ENCODE measurements at regions not wholly inside any gene's neighbourhood (a gene's known extent, or its start where the extent isn't known, plus 50 kb on each side); places are given as distances from the start of the nearest gene placed in this dataset.

DNA sequence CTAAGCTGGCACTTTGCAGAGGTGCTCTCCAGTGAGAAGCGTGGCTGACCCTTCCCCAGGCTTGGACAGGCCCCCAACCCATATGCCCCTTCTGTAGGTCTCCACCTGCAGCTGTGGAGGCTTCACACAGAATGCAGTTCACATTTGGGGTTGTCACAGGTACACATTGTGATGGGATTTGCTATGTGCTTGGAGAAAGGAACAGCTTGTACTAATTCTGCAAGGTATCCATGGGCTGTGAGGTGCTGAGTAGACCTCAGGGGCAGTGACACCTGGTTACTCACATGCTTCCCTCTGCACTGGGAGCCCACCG, 188.9 kb downstream of the CXCL12 start:
- no peak for DNase-seq

DNA sequence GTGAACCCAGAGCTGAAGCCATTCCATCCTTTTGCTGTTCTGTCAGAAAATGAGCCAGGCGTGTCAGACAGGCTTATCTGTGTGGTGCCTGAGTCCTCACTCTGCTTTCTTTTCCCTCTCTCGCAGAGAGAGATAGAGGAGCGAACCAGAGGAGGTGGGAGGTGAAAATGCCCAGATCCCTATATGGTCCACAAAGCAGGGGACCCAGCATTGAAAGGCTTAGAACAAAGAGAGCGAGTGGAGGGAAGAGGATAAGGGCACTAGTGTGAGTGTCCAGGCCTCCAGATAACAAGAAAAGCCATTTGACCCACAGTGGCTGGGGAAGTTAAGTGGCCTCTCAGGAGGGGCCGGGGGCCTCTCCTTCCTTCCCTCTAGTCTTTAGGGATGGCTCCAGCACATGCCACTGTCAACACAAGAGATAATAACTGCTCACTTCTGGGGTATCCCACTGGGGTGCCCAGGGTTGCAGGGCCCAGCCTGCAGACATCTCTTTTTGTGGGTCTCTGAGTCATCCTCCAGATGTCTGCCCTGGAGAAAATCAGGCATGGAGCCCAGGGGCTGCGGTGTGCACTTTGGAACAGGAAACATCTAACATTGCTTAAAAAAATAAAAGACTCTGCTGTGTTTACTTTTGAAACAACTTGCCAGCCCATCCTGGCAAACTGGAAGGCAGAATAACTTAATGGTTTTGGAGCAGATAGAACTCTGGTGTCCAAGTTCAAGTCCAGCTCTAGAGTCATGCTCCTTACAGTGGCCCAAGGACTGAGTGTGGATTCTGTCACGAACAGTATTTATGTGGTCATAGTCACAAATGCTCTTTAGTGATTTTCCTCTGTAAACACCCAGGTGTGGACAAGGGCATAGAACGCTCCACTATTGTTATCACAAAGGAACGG, 189.5 kb downstream of the CXCL12 start:
- no peak for DNase-seq

DNA sequence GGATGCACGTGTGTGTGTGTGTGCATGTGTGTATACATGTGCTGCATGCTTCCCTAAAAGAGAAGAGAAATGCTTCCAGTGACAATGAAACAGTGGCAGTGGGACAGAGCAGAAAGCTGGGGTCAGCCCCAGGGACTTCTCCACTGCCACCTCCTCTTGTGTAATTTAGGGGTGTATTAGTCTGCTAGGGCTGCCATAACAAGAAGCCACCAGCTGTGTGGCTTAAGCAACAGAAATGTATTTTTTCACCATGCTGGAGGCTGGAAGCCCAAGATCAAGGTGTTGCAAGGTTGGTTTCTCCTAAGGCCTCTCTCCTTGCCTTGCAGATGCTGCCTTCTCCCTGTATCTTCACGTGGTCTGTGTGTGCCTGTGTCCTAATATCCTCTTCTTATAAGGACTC, 190.5 kb downstream of the CXCL12 start:
- DNase-seq: no peak

GRCh38 chr10:44193567-44194220, 191.2 kb downstream of the CXCL12 start:
- DNase-seq: no peak

- DNase-seq: no peak
Measured at GRCh38 chr10:44193166-44193565, 191.7 kb downstream of the CXCL12 start.

DNA sequence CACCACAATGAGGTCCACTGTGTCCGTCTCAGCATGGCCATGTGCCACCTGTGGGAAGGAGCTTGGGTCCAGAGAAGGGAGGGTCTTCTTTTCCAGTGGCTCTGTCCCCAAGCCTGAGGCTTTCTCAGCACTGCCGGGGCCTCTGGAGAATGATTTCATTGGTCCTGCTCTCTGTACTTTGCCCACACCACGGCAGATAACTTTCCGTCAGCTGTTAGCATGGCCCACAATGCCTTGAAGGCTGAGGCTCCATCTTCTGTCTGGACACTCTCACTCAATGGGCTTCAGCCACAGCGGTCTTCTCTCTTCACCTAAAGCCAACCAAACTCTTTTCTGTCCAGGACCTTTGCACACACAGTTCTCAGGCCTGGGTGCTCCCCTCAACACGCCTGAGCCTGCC, 192.5 kb downstream of the CXCL12 start:
- no peak for DNase-seq

DNA sequence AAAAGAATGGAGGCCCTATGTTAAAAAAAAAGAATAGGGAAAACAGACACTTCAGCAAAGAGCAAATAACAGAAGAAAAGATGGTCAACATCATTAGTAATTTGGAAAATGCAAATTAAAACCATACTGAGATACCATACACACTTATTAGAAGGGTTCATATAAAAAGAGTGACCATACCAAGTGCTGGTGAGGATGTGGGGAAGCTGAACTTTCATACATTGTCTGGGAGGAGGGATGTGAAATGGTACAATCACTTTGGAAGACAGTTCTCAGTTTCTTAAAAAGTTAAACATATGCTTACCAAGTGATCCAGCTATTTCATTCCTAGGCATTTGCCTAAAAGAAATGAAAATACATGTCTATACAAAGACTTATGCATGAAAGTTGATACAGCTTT, 194.4 kb downstream of the CXCL12 start:
- DNase-seq: no peak

DNA sequence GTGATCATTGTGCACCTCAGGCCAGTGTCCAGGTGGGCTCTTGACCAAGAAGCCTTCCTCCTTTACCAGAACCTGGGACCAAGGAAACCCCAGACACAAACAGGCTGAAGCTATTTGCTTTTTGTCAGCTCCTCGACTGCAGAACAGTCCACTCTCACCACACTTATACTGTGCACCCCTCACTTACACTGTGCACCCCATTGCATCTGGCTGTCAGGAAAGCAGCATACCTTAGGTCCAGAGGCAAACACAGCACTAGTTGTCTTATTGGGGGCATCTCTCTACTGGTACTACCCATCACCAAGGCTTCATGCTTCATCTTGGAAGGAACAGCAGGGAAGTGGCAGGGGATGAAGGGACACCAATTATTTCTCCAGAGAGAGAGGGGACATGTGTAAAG, 198.1 kb downstream of the CXCL12 start:
- no peak for DNase-seq

GRCh38 chr10:44186150-44186549, 198.7 kb downstream of the CXCL12 start:
- DNase-seq: no peak

DNA sequence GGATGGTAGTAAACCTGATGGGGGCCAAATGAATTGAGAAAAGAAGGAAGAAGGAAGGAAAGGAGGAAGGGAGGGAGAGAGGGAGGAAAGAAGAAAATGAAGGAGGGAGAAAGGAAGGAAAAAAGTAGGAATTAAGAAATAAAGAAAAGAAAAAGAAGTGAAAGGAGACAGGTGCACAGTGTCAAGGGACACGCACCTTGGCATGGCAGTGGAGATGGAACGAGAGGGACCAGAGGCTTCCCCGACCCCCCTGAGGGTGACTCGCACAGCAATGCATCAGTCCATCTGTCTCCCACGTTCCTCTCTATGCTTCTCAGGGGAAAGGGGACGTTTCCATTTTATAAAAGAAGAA, 199.6 kb downstream of the CXCL12 start:
- no peak for DNase-seq

DNA sequence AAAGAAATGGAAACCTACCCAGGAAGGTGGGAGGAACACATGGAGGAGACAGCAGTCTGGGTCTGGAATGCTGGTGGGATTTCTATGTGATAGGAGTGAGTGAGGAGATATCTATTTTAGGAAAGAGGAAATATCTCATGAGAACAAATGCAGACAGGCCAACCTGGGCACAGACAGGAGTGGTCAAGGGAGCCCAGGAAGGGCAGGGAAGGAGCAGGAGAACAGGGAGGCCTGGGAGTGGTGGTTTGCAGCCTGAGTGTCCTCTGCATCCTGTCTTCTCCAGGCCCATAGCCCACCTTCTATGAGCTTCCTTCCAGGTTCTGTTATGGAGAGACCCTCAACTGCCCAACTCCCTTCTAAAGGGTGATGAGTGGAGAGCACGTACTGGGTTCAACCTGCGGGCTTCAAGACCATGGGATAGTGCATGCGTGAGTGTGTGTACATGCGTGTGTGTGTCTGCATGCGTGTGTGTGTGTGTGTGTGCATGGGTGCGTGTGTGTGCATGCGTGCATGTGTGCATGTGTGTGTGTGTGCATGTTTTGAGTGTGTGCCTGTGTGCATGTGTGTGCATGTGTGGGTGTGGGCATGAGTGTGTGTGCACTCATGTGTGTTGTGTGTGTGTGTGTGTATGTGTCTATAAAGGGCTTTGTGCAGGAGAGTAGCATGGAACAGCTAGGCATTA, 200.1 kb downstream of the CXCL12 start:
- no peak for DNase-seq

GRCh38 chr10:44183667-44184632, 200.9 kb downstream of the CXCL12 start:
- no peak for DNase-seq

DNA sequence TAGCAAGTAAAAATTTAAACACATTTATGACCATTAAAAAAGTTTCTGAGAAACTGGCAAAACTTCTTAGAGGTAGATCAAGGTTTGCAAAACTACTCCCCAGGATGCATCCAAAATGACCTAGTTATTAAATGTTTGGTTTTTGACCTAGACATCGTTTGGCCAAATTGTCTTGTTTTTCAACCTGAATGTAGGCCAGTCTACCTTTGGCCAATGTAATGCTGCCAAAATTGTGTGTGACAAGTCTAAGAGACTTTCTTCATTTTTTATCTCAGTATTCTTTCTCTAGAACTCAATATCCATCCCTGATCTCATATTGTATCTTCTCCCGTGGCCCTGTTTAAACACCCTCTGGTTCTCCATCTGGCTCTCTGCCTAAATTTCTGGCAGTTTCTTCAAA, 202.0 kb downstream of the CXCL12 start:
- DNase-seq: no peak

GRCh38 chr10:44180321-44181168, 204.4 kb downstream of the CXCL12 start:
- no peak for DNase-seq

DNA sequence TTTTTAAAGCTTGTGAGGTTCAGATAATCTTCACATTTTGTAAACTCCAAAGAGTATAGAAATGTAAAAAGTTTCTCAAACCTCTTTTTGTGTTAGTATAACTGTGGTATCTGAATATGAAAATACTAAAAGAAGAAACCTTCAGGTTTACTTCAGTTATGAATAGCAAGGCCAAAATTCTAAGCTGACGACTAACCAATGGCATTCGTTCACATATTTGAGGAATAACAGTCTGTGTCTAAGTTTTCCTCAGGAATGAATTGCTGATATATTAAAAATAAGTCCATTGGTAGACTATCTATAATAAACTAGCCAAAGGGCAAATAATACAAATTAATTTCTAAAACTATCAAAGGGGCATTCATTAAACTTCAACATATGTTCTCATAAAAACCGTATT, 206.0 kb downstream of the CXCL12 start:
- DNase-seq: no peak

DNA sequence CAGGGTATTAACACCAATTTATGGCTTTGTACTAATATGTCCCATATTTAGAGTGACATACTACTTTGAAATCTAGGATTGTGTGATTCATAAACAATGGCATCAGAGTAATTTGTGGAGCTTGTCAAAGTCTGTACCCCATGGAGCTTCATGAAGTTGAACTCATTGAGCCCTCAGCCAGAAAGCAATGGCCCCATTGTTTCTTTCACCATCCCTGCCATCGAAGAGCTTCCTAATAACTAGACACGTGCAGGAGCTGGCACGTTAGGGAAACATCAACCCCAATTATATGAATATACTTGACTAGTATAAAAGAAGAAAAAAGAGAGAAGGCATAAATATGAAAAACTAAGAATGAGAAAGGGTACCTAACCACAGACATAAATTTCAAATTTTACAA, 206.6 kb downstream of the CXCL12 start:
- no peak for DNase-seq

GRCh38 chr10:44177610-44178009, 207.3 kb downstream of the CXCL12 start:
- DNase-seq: no peak

DNA sequence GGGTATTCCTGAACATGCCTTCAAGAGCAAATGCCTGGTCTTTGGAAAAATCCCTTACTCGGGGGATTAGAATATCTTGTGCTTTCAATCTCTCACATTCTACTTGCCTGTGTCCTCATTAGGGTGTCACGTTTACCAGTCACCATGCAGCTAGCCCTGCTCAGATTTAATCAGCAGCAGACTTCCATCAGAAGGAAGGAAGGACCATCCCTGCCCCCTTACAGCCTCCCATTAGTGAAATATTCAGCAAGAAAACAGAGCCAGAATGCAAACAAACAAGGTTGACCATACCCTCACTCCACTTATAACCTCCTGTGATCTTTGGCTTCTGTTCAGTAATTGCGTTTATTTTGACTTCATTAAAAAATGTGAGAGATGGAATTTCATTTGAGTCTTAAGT, 208.6 kb downstream of the CXCL12 start:
- no peak for DNase-seq

DNA sequence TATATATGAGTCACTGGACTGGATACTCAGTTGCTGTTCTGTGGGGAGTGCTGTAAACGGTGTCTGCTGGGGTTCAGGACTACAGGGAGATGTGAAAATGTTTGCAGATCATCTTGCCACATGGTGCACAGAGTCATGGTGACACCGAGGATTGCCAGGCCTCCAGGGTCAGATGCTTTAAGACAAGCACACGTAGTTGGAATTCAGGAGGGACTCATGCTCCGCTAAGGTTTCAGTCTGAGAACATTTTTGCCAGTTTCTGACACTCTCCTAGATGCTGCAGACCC, 211.3 kb downstream of the CXCL12 start:
- DNase-seq: no peak

DNA sequence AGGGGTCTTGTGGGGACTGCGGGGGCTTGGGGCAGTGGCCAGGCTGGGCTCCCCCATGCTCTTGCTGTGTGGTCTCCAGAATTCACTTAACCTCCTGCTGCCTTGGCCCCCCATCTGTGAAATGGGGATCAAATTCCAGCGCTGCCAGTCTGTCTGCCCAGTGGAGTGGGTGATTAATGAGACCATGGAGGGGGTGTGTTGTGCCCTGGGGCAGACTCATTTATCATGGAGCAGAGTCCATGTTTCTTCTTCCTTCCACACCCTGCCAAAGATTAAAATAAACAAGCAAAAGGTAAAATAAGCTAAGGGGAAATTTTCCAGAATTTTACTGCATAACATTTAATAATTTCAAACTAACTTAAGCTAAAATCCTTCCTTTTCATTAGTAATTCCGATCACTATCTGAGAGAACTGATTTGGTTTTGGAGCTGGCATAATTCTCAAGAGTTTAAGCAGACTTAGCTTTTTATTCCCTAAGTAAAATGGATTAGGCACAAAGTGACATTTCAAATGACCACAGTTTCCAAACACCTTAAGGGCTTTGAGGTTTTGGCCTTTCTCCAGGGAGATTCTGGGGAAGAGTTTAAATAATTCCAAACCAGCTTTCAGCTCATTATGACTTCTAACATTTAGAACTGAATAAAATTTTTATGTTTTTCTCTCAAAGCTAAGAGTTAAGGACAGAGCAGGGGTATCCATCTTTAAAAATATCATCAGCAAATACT, 211.9 kb downstream of the CXCL12 start:
- no peak for DNase-seq

DNA sequence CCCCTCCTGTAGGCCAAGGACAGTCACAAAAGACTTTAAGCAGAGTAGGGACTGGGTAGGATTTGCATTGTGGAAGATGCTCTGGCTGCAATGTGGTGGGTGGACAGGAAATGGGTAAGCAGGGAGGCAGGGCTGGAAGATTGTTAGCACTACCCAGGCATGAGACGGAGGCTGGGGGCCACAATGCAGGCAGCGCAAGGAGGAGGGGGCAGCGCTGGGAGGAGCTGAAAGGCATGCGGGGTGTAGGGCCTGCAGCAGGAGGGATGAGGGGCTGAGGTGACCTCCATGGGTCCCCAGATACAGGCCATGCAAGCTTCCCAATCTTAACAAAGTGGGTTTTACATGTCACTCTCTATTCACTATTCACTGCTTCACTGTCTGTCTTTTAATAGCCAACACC, 213.1 kb downstream of the CXCL12 start:
- no peak for DNase-seq

DNA sequence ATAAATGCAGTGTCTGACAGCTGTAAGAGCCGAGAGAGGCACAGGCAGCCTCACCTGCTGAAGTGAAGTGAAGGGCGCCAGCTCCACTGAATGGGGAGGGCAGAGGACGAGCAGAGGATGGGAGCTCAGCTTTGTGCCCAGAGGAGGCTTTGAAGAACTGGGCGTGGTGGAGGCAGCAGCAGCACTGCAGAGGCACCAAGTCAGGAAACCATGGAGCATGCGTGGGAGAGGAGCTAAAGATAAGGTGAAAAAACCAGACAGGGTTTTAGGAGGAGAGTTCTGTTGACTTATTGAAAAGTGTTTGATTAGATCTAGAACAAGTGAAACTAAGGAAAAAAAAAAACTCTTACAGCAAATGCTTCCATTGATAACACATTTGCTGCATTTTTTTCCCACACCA, 216.4 kb downstream of the CXCL12 start:
- no peak for DNase-seq

Data from activated CD4-positive, alpha-beta T cell treated with anti-CD3 and anti-CD28 coated beads, Interleukin-2, amount 50 U/mL, for 1 hour (primary cell).